ENCODE measurements at regions not wholly inside any gene's neighbourhood (a gene's known extent, or its start where the extent isn't known, plus 50 kb on each side); places are given as distances from the start of the nearest gene placed in this dataset.

DNA sequence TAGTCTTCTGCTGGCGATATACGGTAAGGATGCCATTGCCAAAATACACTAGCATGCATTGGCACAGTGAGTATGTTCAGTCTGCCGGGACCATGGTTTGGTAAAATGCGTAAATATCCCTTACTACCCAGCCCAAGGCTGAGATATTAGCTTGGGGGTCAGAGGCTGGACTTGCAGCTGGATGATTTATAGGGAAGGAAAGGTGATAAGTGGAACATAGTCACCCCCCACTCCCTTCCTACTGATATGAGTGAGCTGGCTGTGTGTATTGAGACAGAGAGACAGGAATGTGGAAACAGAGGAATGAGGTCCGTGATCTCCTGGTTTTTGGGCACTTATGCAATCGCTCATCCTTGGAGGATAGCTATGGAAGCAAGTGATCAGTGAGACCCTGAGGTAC, 642.8 kb downstream of the KCNT2 start:
- TF ChIP-seq, protein P1, sequence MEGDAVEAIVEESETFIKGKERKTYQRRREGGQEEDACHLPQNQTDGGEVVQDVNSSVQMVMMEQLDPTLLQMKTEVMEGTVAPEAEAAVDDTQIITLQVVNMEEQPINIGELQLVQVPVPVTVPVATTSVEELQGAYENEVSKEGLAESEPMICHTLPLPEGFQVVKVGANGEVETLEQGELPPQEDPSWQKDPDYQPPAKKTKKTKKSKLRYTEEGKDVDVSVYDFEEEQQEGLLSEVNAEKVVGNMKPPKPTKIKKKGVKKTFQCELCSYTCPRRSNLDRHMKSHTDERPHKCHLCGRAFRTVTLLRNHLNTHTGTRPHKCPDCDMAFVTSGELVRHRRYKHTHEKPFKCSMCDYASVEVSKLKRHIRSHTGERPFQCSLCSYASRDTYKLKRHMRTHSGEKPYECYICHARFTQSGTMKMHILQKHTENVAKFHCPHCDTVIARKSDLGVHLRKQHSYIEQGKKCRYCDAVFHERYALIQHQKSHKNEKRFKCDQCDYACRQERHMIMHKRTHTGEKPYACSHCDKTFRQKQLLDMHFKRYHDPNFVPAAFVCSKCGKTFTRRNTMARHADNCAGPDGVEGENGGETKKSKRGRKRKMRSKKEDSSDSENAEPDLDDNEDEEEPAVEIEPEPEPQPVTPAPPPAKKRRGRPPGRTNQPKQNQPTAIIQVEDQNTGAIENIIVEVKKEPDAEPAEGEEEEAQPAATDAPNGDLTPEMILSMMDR (conservative IDR thresholded peaks at IDR 0.05; ENCODE audit: low read length): no peak
- TF ChIP-seq EZH2phosphoT487 (IDR thresholded peaks at IDR 0.05; ENCODE audit: borderline replicate concordance): no peak

Measured in Loucy (cell line).